ENCODE measurements at regions not wholly inside any gene's neighbourhood (a gene's known extent, or its start where the extent isn't known, plus 50 kb on each side); places are given as distances from the start of the nearest gene placed in this dataset.

GRCh38 chr3:177578488-177578887 is 381.2 kb upstream of the TBL1XR1 start:
- TF ChIP-seq CTCF (conservative IDR thresholded peaks at IDR 0.05) (no peak), EZH2 (IDR thresholded peaks at IDR 0.05; ENCODE audit: low read depth) (no peak)

Measured in PC-9 (cell line).